ENCODE measurements at regions not wholly inside any gene's neighbourhood (a gene's known extent, or its start where the extent isn't known, plus 50 kb on each side); places are given as distances from the start of the nearest gene placed in this dataset.
A peak's percentile ranks its signal among the peaks of the same experiment; 100 is the strongest.
"Not testable (repeated sequence)": the region's sequence is repeated elsewhere in the genome, so short reads cannot be mapped to it uniquely, and the experiment has no call there.

DNA sequence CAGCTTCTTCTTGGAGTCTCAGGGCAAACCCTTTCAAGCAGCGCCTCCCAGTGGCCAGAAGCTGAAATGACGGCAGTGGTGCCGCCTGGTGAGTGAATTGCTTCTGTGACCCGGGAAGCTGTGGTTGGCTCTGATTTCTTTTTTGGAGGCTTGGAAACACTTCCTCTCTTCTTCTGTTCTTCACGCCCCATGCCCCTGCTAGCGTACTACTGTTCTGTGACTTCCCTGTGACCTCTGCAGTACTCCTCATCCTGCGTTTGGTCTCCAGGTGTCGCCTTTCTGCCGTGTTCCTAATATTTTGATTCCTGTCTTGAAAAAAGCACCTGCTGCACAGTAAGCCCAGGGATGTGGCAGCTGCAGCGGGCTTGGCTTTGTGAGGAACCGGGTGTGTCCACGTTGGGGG is 176.4 kb downstream of the ADRA2C start:
- H3K4me3 ChIP-seq (ENCODE audit: low read depth, low read length) = not testable (repeated sequence)
- TF ChIP-seq, protein P1, sequence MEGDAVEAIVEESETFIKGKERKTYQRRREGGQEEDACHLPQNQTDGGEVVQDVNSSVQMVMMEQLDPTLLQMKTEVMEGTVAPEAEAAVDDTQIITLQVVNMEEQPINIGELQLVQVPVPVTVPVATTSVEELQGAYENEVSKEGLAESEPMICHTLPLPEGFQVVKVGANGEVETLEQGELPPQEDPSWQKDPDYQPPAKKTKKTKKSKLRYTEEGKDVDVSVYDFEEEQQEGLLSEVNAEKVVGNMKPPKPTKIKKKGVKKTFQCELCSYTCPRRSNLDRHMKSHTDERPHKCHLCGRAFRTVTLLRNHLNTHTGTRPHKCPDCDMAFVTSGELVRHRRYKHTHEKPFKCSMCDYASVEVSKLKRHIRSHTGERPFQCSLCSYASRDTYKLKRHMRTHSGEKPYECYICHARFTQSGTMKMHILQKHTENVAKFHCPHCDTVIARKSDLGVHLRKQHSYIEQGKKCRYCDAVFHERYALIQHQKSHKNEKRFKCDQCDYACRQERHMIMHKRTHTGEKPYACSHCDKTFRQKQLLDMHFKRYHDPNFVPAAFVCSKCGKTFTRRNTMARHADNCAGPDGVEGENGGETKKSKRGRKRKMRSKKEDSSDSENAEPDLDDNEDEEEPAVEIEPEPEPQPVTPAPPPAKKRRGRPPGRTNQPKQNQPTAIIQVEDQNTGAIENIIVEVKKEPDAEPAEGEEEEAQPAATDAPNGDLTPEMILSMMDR (IDR thresholded peaks at IDR 0.05; ENCODE audit: insufficient read depth, low read depth, low read length) = peak; percentile 54
- peak; percentile 40 for DNase-seq (ENCODE audit: low read depth)

DNA sequence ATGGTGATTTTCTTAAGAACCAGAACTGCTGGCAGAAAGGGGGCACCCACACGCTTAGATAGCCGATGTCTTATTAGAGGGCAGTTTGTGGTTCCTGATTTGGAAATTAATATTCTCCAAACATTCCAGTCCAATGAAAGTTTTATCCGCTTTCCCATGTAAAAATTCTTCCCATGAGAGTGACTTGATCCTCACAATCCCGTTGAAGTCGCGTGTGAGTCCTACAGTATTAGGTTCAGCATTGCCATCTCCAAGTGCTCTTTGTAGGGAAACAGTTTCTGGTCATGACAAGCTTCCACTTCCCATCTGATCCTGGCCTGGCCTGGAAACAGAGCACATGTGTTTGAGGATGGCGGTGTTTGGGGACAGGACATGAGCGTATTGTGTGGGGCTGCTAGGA is 176.9 kb downstream of the ADRA2C start:
- not testable (repeated sequence) for H3K4me3 ChIP-seq (ENCODE audit: low read depth, low read length)
- DNase-seq (ENCODE audit: low read depth) = peak; percentile 36

DNA sequence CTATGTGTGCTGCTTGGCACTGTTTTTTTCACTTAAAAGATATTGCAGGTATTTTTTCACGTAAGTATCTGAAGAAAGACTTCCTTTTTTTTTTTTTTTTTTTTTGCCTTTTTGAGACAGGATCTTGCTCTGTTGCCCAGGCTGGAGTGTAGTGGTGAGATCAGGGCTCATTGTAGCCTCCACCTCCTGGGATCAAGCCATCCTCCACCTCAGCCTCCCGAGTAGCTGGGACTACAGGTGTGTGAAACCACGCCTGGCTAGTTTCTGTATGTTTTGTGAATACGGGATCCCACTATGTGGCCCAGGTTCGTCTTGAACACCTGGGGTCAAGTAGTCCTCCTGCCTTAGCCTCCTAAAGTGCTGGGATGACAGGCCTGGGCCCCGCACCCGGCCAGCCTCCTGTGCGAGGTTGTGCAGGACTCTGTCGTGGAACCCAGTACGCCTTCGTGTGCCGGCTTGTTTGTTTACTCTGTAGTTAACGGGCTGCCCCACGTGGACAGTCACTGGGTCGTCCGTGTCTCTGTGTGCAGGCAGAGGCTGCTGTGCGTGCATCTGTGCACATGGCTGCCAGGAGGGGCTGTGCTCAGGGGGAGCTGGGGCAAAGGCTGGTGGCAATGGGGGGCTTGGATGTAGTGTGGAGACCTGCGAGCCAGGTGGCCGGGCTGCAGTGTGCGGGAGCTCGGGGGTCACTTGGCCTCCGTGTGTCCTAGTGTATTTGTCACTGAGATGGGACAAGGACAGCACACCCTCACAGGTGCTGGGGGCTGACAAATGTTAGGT is 179.5 kb downstream of the ADRA2C start:
- H3K4me3 ChIP-seq (ENCODE audit: low read depth, low read length) = no peak overlapping the region
- TF ChIP-seq, protein P1 (IDR thresholded peaks at IDR 0.05; ENCODE audit: insufficient read depth, low read depth, low read length) = no peak
- no peak for DNase-seq (ENCODE audit: low read depth)

DNA sequence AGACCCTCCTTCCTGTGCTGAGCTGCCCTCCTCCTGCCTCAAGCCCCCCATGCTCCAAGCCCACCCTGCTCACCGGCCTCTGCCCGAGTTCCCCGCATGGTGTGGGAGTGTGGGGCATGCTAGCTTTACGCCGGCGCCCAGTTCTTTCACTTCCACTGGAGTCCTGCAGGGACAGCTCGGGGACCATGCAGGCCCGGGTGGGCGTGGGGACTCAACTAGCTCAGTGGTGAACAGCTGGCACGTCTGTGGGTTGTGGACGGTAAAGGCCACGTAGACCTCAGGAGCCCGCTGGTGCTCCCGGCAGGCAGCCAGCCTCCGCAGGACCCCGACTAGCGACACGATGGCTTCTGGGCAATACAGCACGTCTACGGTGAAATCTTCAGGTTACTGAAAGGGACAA is 180.4 kb downstream of the ADRA2C start:
- not testable (repeated sequence) for DNase-seq (ENCODE audit: low read depth); H3K4me3 ChIP-seq (ENCODE audit: low read depth, low read length)

DNA sequence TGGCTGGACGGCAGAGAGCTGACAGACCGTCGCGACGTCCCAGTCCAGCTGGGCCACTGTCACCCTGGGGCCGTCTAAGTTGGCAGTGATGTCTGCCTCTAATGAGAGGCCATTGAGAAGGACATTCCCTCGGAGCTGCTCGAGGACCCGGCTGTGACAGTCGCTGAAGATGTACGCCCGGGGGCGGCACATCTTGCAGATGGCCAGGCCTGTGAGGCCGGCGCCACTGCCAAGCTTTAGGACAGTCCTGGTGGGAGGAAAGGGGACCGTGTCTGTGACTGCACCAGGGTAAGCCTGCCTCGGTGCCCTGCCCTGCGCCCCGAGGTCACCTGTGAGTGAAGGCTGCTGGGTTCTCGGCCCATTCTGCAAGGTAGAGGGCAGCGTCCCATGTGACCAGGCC is 181.6 kb downstream of the ADRA2C start:
- not testable (repeated sequence) for H3K4me3 ChIP-seq (ENCODE audit: low read depth, low read length)

DNA sequence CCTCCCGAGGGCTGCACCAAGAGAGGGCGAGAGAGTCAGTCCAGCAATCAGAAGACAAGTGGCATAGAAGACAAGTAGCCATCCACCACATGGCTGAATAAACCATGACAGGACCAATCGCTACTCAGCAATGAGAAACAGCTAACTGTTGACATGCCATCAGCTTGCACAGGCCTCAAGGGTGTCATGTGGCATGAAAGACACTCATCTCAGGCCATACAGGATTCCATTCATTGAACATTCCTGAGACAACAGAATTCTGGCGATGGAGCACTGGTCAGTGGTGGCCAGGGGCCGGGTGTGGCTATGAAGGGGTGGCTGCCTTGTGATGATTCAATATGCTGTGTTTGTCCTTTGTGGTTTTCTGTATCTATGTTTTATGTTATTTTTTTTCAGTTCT is 182.0 kb downstream of the ADRA2C start:
- H3K4me3 ChIP-seq (ENCODE audit: low read depth, low read length); DNase-seq (ENCODE audit: low read depth): not testable (repeated sequence)

More for the DNA sequence above, 181.6 kb downstream of the ADRA2C start:
- DNase-seq (ENCODE audit: low read depth) = not testable (repeated sequence)

DNA sequence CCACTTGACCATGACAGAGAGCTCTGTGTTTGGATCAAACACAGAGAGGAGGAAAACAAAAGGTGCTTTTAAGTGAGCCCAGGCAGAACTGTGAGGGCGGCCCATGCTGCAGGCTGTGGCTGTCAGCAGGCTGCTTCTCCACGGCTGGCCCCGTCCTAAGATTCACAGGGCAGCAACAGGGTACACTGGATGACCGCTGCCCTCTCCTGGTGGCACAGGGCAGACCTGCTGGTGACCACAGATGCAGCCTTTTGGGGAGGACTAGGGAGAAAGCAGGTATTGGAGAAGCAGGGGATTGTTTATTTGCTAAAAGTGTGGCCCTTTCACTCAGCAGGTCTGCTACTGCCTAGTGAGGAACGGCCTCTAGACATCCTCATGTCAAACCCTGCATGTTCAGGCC is 183.7 kb downstream of the ADRA2C start:
- peak; percentile 50 for DNase-seq (ENCODE audit: low read depth)
- not testable (repeated sequence) for H3K4me3 ChIP-seq (ENCODE audit: low read depth, low read length)
- TF ChIP-seq, protein P1 (IDR thresholded peaks at IDR 0.05; ENCODE audit: insufficient read depth, low read depth, low read length) = peak; percentile 53

DNA sequence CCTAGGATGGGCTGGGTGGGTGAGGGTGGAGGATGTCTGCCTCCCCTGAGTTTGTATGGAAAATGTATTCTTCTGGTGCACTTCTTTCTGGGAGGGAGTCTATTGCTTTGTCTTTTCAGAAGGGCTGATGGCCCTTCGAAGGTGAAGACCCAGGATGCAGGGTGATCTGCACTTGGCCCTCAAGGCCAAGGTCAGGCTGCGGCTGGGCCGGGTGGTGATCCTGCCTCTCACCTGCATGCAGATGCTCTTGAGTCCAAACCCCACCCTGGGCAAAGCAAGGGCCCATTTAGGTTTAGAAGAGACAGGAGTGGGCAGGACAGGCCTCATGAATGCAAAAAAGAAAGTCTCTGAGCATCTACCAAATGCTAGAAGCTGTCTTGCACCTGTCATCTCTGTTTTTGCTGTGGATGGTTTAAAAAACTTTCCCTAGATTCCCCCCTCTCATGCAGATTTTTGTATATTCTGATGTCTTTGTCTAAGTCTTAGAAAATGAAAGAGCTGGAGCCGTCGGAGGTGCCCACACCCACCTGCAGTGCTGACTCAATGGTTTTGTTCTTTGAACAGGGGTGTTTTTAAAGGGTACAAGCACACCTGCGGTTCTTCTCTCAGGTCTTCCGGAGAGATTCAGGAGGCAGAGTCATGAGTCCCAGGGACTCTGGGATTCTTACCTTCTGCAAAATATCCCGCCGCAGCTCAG is 186.4 kb downstream of the ADRA2C start:
- DNase-seq (ENCODE audit: low read depth); H3K4me3 ChIP-seq (ENCODE audit: low read depth, low read length): not testable (repeated sequence)

DNA sequence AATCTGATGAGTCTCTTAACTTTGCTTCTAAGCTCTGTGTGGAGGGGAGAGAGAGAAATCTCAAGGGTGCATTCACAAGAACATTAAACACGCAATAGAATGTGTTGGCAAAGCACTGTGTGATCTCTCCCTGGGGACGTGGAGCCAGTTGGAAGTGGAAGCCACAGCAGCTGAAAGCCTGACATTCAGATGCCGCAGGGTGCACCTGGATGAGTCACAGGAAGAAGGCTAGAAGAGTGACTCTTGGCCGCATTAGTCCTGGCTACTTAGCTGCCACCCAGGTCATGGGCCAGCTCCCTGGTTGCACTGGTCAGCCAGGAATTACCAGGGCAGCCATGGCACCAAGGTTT is 186.9 kb downstream of the ADRA2C start:
- H3K4me3 ChIP-seq (ENCODE audit: low read depth, low read length); DNase-seq (ENCODE audit: low read depth): not testable (repeated sequence)

DNA sequence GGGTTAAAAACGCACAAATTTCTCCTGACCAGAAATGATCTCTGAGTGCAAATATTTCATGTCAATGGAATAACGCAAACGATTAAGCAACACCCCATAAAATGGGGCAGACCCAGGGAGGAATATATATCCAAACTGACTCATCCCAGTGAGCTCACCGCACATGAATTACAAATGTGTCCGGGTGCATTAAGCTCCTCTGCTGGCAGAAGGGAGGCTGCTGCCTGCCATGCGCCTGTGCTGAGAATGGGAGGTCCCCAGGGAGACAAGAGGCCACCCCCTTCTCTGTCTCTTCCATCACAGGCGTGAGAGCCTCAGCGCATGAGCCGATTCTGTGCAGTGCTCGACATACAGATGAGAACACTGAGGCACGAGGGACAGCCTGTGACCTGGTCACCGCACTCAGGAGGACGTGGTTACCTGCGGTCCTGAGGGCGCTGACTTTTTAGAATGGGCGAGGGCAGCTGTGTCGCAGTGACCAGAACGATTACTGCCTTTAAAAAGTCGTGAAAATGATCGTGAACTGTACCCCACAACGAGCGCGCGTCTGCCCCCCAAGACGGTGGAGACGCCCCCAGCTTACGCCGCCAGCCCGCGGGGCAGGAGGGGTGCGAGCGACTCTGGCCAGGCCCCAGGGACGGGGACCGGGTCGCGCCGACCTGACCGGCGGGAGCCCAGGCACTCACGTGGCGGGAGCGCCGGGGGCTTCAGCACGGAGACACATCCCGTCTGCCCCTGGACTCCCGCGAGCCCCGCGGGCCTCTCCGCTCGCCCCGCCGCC is 188.5 kb downstream of the ADRA2C start:
- DNase-seq (ENCODE audit: low read depth) = peak; percentile 98

DNA sequence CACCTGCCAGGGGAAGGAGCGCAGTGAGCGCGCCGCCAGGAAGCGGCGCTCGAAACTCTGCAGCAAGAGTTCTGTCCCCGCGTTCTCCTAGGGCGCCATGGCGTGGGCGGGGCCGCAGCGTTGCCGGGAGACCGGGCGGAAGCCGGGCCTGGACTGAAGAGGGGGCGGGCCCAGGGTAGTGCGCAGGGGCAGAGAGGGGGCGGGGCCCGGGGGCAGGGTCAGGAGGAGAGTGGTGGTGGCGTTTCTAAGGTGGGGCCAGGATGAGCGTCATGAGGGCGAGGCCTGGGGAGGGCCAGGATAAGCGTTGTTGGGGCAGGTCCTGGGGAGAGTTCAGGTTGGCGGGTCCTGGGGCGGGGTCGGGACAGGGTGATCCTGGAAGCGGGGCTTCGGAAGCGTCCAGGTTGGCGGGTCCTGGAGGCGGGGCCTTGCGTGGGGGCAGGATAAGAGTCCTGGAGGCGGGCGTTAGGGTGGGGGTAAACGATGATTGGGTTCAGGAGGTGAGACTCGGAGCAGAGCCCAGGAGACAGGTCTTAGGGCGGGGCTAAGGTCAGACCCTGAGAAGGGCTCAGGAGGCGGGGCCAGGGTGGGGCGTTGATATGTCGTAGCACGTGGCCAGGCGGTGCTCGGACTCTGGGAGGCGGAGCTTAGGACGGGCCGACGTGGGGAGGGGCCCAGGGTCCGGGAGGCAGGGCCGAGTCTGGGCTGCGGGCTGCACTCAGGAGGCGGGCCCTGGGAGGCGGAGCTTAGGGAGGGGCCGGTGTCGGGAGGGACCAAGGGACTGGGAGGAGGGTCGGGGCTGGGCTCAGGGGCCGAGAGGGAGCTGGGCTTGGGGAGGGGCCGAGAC is 189.4 kb downstream of the ADRA2C start:
- DNase-seq (ENCODE audit: low read depth) = peak; percentile 99
- H3K4me3 ChIP-seq (ENCODE audit: low read depth, low read length) = peak overlapping the region; percentile 60

More for the DNA sequence above, 188.5 kb downstream of the ADRA2C start:
- H3K4me3 ChIP-seq (ENCODE audit: low read depth, low read length) = peak overlapping the region; percentile 60

DNA sequence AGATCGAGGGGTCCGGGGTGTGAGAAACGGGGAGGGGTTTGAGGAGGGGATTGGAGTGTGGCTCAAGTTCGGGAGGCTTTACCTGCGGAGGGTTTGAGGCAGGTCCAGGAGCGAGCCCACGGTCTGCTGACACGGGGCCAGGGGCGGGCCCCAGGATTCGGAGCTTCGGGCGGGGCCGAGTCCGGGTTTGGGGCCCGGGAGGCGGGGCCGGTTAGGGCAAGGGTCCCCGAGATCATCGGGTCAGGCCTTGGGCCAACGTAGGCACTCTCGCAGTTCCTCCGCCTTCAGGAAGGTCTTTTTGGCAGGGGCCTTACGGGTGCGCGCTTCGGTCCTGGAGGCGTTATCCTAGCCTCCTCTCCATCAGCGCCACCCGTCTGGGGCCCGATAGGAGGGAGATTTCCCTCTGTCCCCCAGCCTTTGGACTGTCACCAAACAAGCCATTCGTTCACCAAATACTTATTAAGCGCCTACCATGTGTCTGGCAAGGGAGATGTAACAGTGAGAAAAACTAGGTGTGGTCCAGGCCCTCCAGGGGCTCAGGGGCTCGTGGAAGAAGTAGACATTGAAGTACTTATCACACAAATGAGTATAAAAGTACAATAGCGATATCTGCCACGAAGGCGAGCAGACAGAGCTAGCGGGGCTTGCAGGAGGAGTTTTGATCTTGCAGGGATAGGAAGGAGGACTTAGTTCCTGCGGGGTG is 190.1 kb downstream of the ADRA2C start:
- DNase-seq (ENCODE audit: low read depth) = not testable (repeated sequence)
- H3K4me3 ChIP-seq (ENCODE audit: low read depth, low read length) = peak overlapping the region; percentile 60

DNA sequence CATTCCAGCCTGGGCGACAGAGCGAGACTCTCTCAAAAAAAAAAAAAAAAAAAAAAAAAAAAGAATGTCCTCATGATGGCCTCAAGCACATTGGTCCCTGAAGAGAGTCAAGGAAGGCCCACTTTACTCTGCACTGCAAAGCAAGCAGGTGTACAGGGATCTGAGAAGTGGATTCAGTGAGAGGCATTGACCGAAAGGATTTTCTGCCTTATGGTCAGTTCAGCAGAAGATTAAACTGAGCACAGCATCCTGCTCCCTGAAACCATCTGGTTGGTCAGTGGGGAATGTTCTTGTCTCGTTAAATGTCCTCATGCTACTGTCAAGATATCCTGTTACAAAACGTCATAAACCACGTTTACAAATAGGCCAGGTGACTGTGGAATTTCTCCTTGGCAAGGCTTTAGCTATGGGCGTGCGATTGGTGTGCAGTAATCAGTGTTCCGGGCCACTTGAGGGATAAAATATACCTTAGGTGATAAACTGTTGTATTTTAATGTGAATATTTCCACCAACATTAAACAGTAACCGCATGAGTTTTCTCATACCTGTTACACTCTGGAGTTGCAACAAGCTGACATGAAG is 195.0 kb downstream of the ADRA2C start:
- peak; percentile 43 for DNase-seq (ENCODE audit: low read depth)
- not testable (repeated sequence) for H3K4me3 ChIP-seq (ENCODE audit: low read depth, low read length)

Data from fibroblast of villous mesenchyme (primary cell).